WTC11 (cell line): ENCODE measurements at regions not wholly inside any gene's neighbourhood (a gene's known extent, or its start where the extent isn't known, plus 50 kb on each side); places are given as distances from the start of the nearest gene placed in this dataset.

Experiments
- IRF2 ChIP-seq: sonication (generic); formaldehyde crosslinking; IDR thresholded peaks from 2 replicates; pipeline ENCODE4 v1.8.0; 2022; ENCODE audit warnings: low read depth, missing genetic modification reagents, borderline replicate concordance
- NR2C2 ChIP-seq: sonication (generic); formaldehyde crosslinking; IDR thresholded peaks from 2 replicates; pipeline ENCODE4 v1.8.0; 2022; ENCODE audit warnings: mild to moderate bottlenecking, missing genetic modification reagents
- TF ChIP-seq, protein P1 (sequence below): sonication (generic); formaldehyde crosslinking; conservative IDR thresholded peaks from 2 replicates; pipeline ENCODE4 v1.8.1; 2023; ENCODE audit warnings: mild to moderate bottlenecking, low read depth, missing genetic modification reagents, moderate library complexity
- TF ChIP-seq, protein P2 (sequence below): sonication (generic); formaldehyde crosslinking; IDR thresholded peaks from 2 replicates; pipeline ENCODE4 v1.8.0; 2022; ENCODE audit warnings: mild to moderate bottlenecking, missing genetic modification reagents
- TF ChIP-seq, protein P3 (sequence below): sonication (generic); formaldehyde crosslinking; IDR thresholded peaks from 2 replicates; pipeline ENCODE4 v1.8.1; 2022; ENCODE audit warnings: low read depth, mild to moderate bottlenecking, moderate library complexity, missing genetic modification reagents, borderline replicate concordance
- TF ChIP-seq, protein P4 (sequence below): fragments of 200-600 bp; IDR thresholded peaks from 2 replicates; pipeline ENCODE4 v1.8.0; 2022; ENCODE audit warnings: antibody characterized with exemption

DNA sequence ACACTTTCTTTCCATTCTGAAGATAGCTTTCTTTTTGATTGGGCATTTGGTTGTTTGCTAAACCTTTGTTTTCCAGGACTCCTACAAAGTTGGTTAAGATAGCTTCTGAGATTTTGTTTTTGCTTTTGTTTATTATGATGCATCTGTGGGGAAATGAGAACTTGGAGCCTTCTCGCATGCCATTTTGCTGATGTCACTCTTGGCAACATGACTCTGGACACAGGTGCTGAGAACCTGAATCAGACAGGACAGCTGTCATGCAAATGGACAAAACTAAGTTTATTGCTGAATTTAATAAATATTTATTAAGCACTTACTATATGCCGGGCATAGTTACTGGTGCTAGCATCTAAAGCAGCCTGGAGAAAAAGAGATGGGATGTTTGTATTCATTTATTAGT is 274.1 kb downstream of the ZEB1 start:
- TF ChIP-seq, protein P1, sequence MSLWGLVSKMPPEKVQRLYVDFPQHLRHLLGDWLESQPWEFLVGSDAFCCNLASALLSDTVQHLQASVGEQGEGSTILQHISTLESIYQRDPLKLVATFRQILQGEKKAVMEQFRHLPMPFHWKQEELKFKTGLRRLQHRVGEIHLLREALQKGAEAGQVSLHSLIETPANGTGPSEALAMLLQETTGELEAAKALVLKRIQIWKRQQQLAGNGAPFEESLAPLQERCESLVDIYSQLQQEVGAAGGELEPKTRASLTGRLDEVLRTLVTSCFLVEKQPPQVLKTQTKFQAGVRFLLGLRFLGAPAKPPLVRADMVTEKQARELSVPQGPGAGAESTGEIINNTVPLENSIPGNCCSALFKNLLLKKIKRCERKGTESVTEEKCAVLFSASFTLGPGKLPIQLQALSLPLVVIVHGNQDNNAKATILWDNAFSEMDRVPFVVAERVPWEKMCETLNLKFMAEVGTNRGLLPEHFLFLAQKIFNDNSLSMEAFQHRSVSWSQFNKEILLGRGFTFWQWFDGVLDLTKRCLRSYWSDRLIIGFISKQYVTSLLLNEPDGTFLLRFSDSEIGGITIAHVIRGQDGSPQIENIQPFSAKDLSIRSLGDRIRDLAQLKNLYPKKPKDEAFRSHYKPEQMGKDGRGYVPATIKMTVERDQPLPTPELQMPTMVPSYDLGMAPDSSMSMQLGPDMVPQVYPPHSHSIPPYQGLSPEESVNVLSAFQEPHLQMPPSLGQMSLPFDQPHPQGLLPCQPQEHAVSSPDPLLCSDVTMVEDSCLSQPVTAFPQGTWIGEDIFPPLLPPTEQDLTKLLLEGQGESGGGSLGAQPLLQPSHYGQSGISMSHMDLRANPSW: no peak
- TF ChIP-seq NR2C2 (CRISPR knock-in tag): no peak
- no peak for TF ChIP-seq IRF2 (CRISPR knock-in tag)
- TF ChIP-seq, protein P2, sequence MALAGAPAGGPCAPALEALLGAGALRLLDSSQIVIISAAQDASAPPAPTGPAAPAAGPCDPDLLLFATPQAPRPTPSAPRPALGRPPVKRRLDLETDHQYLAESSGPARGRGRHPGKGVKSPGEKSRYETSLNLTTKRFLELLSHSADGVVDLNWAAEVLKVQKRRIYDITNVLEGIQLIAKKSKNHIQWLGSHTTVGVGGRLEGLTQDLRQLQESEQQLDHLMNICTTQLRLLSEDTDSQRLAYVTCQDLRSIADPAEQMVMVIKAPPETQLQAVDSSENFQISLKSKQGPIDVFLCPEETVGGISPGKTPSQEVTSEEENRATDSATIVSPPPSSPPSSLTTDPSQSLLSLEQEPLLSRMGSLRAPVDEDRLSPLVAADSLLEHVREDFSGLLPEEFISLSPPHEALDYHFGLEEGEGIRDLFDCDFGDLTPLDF: no peak
- TF ChIP-seq, protein P3, sequence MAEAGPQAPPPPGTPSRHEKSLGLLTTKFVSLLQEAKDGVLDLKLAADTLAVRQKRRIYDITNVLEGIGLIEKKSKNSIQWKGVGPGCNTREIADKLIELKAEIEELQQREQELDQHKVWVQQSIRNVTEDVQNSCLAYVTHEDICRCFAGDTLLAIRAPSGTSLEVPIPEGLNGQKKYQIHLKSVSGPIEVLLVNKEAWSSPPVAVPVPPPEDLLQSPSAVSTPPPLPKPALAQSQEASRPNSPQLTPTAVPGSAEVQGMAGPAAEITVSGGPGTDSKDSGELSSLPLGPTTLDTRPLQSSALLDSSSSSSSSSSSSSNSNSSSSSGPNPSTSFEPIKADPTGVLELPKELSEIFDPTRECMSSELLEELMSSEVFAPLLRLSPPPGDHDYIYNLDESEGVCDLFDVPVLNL (CRISPR knock-in tag): no peak
- TF ChIP-seq, protein P4, sequence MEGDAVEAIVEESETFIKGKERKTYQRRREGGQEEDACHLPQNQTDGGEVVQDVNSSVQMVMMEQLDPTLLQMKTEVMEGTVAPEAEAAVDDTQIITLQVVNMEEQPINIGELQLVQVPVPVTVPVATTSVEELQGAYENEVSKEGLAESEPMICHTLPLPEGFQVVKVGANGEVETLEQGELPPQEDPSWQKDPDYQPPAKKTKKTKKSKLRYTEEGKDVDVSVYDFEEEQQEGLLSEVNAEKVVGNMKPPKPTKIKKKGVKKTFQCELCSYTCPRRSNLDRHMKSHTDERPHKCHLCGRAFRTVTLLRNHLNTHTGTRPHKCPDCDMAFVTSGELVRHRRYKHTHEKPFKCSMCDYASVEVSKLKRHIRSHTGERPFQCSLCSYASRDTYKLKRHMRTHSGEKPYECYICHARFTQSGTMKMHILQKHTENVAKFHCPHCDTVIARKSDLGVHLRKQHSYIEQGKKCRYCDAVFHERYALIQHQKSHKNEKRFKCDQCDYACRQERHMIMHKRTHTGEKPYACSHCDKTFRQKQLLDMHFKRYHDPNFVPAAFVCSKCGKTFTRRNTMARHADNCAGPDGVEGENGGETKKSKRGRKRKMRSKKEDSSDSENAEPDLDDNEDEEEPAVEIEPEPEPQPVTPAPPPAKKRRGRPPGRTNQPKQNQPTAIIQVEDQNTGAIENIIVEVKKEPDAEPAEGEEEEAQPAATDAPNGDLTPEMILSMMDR: no peak
